GM23248 (cell line): ENCODE measurements at regions not wholly inside any gene's neighbourhood (a gene's known extent, or its start where the extent isn't known, plus 50 kb on each side); places are given as distances from the start of the nearest gene placed in this dataset.

Experiments used
- EZH2 ChIP-seq: fragments of 200-600 bp; sonication (generic); IDR thresholded peaks from 2 replicates; pipeline ENCODE4 v1.6.1; 2018; ENCODE audit warnings: antibody characterized with exemption, mild to moderate bottlenecking; ENCODE audit not compliant: insufficient read depth, poor library complexity, severe bottlenecking
- EZH2phosphoT487 ChIP-seq: fragments of 200-600 bp; sonication (generic); IDR thresholded peaks from 2 replicates; pipeline ENCODE4 v1.6.1; 2018; ENCODE audit warnings: antibody characterized with exemption, moderate library complexity, mild to moderate bottlenecking, low read depth; ENCODE audit not compliant: insufficient read depth

DNA sequence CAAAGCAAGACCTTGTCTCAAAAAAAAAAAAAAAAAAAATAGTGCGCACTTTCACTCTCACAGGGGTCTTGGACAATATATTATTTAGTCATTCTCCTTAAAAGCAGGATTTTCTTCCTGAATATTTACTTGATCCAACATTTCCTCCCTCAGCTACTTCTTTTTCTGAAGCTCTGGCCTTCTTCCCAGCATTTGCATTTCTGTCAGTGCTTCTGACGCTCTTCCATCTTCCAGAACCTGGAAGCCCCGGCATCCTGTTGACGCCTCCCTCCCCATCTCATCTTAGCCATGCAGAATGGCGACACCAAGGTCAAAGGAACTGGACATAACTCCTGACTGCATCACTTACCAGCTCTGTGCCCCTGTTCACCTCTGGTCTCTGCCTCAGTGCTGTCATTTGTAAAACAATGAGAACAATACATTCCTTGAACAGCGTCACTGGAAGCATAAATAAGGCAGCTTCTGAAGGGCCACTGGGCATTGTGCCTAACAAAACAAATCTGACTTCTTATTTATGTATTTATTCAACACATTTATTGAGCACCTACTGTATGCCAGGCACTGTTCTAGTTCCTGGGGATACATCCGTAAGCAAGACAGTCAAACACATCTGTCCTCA is 90.9 kb upstream of the MDM1 start:
- no peak for TF ChIP-seq EZH2
- TF ChIP-seq EZH2phosphoT487, result no peak
